Naive thymus-derived CD4-positive, alpha-beta T cell (primary cell): ENCODE measurements at regions not wholly inside any gene's neighbourhood (a gene's known extent, or its start where the extent isn't known, plus 50 kb on each side); places are given as distances from the start of the nearest gene placed in this dataset.
A peak's percentile ranks its signal among the peaks of the same experiment; 100 is the strongest.

Experiments used
- ATAC-seq: fragments of 150-1000 bp; cut with Tn5 transposase; 2 replicates; pipeline ENCODE4 v1.10.0; 2021; ENCODE audit warnings: mild to moderate bottlenecking, moderate library complexity
- CTCF ChIA-PET: fragments of 350-600 bp; sonication (Branson Sonifier 250); formaldehyde crosslinking; loops from one replicate; lab custom pipeline; 2021; ENCODE audit warnings: antibody characterized with exemption; lab: Charles Lee
- POLR2A ChIA-PET: fragments of 350-600 bp; sonication (Branson Sonifier 250); formaldehyde crosslinking; loops from one replicate; lab custom pipeline; 2021; ENCODE audit warnings: antibody characterized with exemption, inconsistent platforms; lab: Charles Lee
- DNase-seq, 9 donors: peaks; one replicate each; pipeline versions ENCODE4 v3.0.0 to v3.0.0-alpha.2; 2020 to 2022; ENCODE audit warnings: mixed read lengths in 1 of 9
- H3K27ac ChIP-seq: one replicate; pipeline ENCODE4 v1.7.0; 2013; ENCODE audit warnings: mild to moderate bottlenecking, low read depth, low read length, moderate library complexity
- H3K27me3 ChIP-seq, 2 donors: one replicate each; pipeline ENCODE4 v1.7.0; 2013; ENCODE audit warnings: low read length in 2 of 2, mild to moderate bottlenecking in 2 of 2, moderate library complexity in 2 of 2; ENCODE audit not compliant: control insufficient read depth in 2 of 2, insufficient read depth in 2 of 2
- H3K36me3 ChIP-seq, 3 experiments: 1 replicate in 2 of 3; 2 replicates in 1 of 3; pipeline ENCODE4 v1.7.0; 2013; ENCODE audit warnings: low read length in 3 of 3, mild to moderate bottlenecking in 3 of 3, moderate library complexity in 1 of 3; ENCODE audit not compliant: insufficient read depth in 3 of 3, control insufficient read depth in 2 of 3
- H3K4me1 ChIP-seq, 2 donors: one replicate each; pipeline ENCODE4 v1.7.0; 2013; ENCODE audit warnings: low read length in 2 of 2, mild to moderate bottlenecking in 2 of 2, moderate library complexity in 1 of 2; ENCODE audit not compliant: control insufficient read depth in 2 of 2, insufficient read depth in 2 of 2
- H3K4me3 ChIP-seq: 2 replicates; pipeline ENCODE4 v1.7.0; 2013; ENCODE audit warnings: mild to moderate bottlenecking, low read length
- H3K9me3 ChIP-seq, 3 experiments: 1 replicate in 2 of 3; 2 replicates in 1 of 3; pipeline ENCODE4 v1.7.0; 2013; ENCODE audit warnings: low read length in 3 of 3; ENCODE audit not compliant: control insufficient read depth in 2 of 3
- H3K27ac Mint-ChIP-seq, 9 donors: one replicate each; pipeline ENCODE4 v1.8.0; 2020 to 2022; ENCODE audit warnings: mixed read lengths in 9 of 9, mild to moderate bottlenecking in 8 of 9, moderate library complexity in 5 of 9, inconsistent platforms in 2 of 9
- H3K27me3 Mint-ChIP-seq, 5 donors: one replicate each; pipeline ENCODE4 v1.8.0; 2021 to 2022; ENCODE audit warnings: mixed read lengths in 5 of 5, mild to moderate bottlenecking in 1 of 5
- H3K36me3 Mint-ChIP-seq, 5 donors: one replicate each; pipeline ENCODE4 v1.8.0; 2020 to 2022; ENCODE audit warnings: mixed read lengths in 5 of 5, mild to moderate bottlenecking in 3 of 5, inconsistent platforms in 1 of 5
- H3K4me1 Mint-ChIP-seq, 7 donors: one replicate each; pipeline ENCODE4 v1.8.0; 2020 to 2022; ENCODE audit warnings: mixed read lengths in 7 of 7, mild to moderate bottlenecking in 3 of 7, inconsistent platforms in 1 of 7
- H3K4me3 Mint-ChIP-seq, 10 donors: one replicate each; pipeline ENCODE4 v1.8.0; 2020 to 2022; ENCODE audit warnings: mild to moderate bottlenecking in 10 of 10, mixed read lengths in 10 of 10, moderate library complexity in 6 of 10, inconsistent platforms in 2 of 10
- H3K9me3 Mint-ChIP-seq, 11 donors: one replicate each; pipeline ENCODE4 v1.8.0; 2020 to 2022; ENCODE audit warnings: mixed read lengths in 11 of 11, mild to moderate bottlenecking in 4 of 11, inconsistent platforms in 1 of 11, moderate library complexity in 1 of 11
- intact Hi-C, 2 donors: fragments of 100-400 bp; cut with micrococcal nuclease; formaldehyde crosslinking; loops; one replicate each; pipeline ENCODE4 v1.15.1; 2023

DNA sequence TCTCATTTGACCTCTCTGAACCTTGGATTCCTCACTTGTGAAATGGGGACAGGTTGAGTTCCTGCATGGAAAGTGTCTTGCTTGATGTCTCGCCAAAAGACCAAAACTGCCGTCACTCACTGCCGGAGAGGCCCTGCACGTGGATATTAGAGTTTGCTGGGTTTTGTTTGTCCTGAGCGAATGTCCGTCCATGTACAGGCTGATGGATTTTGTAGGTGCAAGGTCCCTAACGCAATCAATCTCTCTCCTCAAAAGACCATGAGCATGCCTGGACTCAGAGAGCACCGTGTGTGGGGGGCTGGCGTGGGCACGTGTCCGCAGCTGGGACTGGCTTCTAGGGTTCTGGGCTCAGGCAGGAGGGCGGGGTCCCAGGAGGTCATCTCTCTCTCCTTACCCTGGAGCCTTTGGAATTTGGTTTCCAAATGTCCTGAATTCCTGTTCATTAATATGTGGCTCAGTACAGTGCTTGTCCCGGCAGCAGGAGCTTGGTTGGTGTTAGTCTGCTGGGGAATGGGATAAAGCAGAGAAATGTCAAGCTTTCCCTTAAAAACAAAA is 146.0 kb upstream of the IER5L start:
- POLR2A ChIA-PET, result interaction anchor here (0.6 to 3.0 kb wide), 2 partner anchors 10 to 20 kb away, joined by 3 to 11 read pairs; no protein-coding TSS in a partner anchor
- Mint-ChIP-seq H3K27ac (peak overlapping the region in 1 of 9 donors; percentile 58), H3K9me3 (peaks cover 0 to 2% (median 0%) of the 10 kb centered on the region in 11 donors)

DNA sequence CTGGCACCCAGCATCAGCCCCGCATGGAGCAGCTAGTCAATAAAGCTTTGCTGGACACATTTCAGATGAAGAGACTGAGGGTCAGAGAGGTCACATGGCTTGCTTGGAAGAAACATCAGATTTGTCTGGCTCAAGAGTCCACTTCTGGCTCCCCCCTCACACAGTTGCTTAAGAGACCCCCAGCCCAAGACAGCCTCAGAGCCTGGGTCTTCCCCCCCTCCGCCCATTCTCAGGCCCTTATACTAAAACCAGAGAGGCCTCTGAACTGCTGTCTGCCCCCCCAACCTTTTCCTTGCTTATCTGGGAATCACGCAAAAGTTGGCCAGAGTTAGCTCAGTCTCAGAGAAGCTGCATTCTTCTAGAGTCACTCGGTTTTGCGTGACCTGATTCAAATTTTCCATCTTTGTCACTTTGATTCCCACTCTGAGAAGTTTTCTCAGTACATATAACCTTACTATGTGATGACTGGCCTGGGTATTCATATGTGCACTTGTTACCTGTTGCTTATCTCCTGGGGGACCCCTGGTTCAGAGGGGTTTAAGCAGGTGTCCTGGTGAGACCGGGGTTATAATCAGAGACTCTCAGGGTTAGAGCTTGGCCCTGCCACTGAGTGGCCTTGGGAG is 145.4 kb upstream of the IER5L start:
- intact Hi-C loops, result loop anchor here (5.0 to 10.0 kb wide), 5 partner anchors 49 to 284 kb away; no protein-coding TSS in a partner anchor
- no peaks in the 10 kb centered on the region for H3K36me3 ChIP-seq
- Mint-ChIP-seq H3K4me3 (no peak overlapping the region), H3K36me3 (no peaks in the 10 kb centered on the region), H3K4me1 (peaks cover 15 to 34% (median 24%) of the 10 kb centered on the region in 7 donors), H3K9me3 (peaks cover 0 to 2% (median 0%) of the 10 kb centered on the region in 11 donors), H3K27ac (peak overlapping the region in 3 of 9 donors; percentile 38 to 58 (median 39)), H3K27me3 (no peaks in the 10 kb centered on the region)
- peaks cover 12 to 26% of the 10 kb centered on the region in 2 donors for H3K4me1 ChIP-seq
- no peaks in the 10 kb centered on the region for H3K27me3 ChIP-seq
- ChIA-PET CTCF (interaction anchor here (0.7 to 0.8 kb wide), 2 partner anchors 70 to 157 kb away, joined by 3 read pairs; no protein-coding TSS in a partner anchor), POLR2A (interaction anchor here (0.6 to 3.0 kb wide), 3 partner anchors 11 to 285 kb away, joined by 3 to 11 read pairs (median 3); no protein-coding TSS in a partner anchor)
- ATAC-seq (no peak), DNase-seq (no peak)
- no peaks in the 10 kb centered on the region for H3K9me3 ChIP-seq
- H3K4me3 ChIP-seq, result no peak overlapping the region
- H3K27ac ChIP-seq, result no peak overlapping the region

More for the DNA sequence above, 146.0 kb upstream of the IER5L start:
- Histone ChIP-seq H3K27me3 (no peaks in the 10 kb centered on the region), H3K4me3 (no peak overlapping the region), H3K36me3 (no peaks in the 10 kb centered on the region), H3K27ac (no peak overlapping the region), H3K4me1 (peaks cover 12 to 32% of the 10 kb centered on the region in 2 donors), H3K9me3 (no peaks in the 10 kb centered on the region)
- Mint-ChIP-seq H3K4me1 (peaks cover 17 to 40% (median 30%) of the 10 kb centered on the region in 7 donors), H3K36me3 (no peaks in the 10 kb centered on the region), H3K4me3 (no peak overlapping the region), H3K27me3 (no peaks in the 10 kb centered on the region)
- CTCF ChIA-PET, result interaction anchor here (0.6 to 0.8 kb wide), 3 partner anchors 70 to 157 kb away, joined by 3 read pairs; no protein-coding TSS in a partner anchor
- ATAC-seq (no peak), DNase-seq (no peak)
- intact Hi-C loops, result loop anchor here (5.0 to 10.0 kb wide), 5 partner anchors 49 to 283 kb away; no protein-coding TSS in a partner anchor

DNA sequence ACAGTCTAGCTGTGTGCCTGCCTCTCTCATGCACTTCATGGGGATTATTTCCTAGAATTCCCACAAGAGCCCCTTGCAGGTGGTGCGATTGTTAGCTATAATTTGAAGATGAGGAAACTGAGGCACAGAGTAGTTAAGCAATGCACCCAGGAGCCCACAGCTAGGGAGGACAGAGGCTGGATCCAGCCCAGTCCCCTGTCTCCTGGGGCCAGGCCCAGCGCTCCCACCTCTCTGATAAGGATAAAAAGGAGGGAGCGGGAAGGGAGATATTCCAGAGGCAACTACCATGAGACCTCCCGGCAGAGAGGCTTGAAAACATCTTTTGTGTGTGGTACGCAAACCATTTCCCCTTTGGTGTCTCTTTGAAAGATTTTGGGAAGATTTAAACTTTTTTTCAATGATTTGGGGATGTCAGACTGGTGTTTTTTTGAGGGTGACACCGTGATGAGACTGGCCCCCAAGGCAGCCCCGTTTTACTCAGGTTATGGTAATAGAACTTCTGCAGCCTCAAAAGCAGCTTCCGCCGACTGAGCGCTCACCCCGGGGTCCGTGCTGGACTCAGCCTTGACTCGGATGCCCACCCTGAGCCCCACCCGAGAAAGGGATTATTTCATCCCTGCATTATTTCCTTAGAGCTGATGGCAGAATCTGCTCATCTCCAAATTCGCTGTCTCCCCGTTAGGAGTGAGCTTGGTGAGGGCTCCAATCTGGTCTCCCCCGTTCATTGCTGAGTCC is 144.7 kb upstream of the IER5L start:
- Mint-ChIP-seq H3K4me1 (peaks cover 11 to 28% (median 18%) of the 10 kb centered on the region in 7 donors), H3K27ac (peak overlapping the region in 4 of 9 donors; percentile 21 to 39 (median 38)), H3K27me3 (no peaks in the 10 kb centered on the region)

DNA sequence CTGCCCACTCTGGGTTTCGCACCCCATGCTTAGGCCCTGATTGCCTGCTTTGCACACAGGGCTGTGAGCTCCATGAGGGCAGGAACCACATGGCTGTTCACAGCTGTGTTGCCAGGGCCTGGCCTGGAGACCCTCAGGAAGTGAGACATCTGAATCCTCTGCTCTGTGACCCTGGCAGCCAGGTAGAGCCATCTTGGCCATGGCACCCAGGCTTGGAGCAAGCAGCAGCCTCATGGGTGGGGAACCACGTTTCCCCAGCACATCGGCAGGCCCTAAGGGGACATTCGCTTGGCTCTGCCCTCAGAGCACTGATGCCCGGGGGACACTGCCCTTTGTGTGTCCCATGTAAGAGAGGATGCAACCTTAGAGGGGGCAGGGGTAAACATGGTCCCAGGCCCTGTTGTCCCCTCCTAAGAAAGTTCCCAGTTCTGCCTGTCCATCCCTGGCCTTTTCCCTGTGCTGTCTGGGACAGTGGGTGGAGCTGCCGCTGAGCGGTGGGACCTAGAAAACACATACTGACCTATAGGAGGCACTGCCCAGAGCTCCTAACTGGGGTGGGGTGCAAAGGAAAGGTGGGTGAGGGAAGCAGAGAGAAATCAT is 144.1 kb upstream of the IER5L start:
- ChIA-PET CTCF (interaction anchor here (1.6 kb wide), 1 partner anchor 13 kb away, joined by 3 read pairs; no protein-coding TSS in a partner anchor), POLR2A (interaction anchor here (1.2 to 3.0 kb wide), 2 partner anchors 12 to 287 kb away, joined by 3 to 11 read pairs; no protein-coding TSS in a partner anchor)
- DNase-seq, result peak in 1 of 9 donors; percentile 17
- Mint-ChIP-seq H3K36me3 (no peaks in the 10 kb centered on the region), H3K9me3 (peaks cover 0 to 2% (median 0%) of the 10 kb centered on the region in 11 donors), H3K4me3 (peak overlapping the region in 8 of 10 donors; percentile 17 to 94 (median 56)), H3K27me3 (no peaks in the 10 kb centered on the region), H3K27ac (peak overlapping the region in 5 of 9 donors; percentile 17 to 86 (median 38)), H3K4me1 (peaks cover 11 to 22% (median 13%) of the 10 kb centered on the region in 7 donors)
- H3K4me3 ChIP-seq, result no peak overlapping the region
- intact Hi-C loops, result loop anchor here (5.0 to 10.0 kb wide), 5 partner anchors 47 to 285 kb away; no protein-coding TSS in a partner anchor
- H3K27ac ChIP-seq, result no peak overlapping the region
- no peaks in the 10 kb centered on the region for H3K9me3 ChIP-seq
- H3K27me3 ChIP-seq, result no peaks in the 10 kb centered on the region
- no peak for ATAC-seq
- H3K36me3 ChIP-seq, result no peaks in the 10 kb centered on the region
- peaks cover 12 to 17% of the 10 kb centered on the region in 2 donors for H3K4me1 ChIP-seq

More for the DNA sequence above, 144.7 kb upstream of the IER5L start:
- no peak overlapping the region for H3K4me3 ChIP-seq
- intact Hi-C loops, result loop anchor here (5.0 to 10.0 kb wide), 5 partner anchors 48 to 284 kb away; no protein-coding TSS in a partner anchor
- H3K9me3 ChIP-seq, result no peaks in the 10 kb centered on the region
- no peak overlapping the region for H3K27ac ChIP-seq
- H3K4me1 ChIP-seq, result peaks cover 12 to 19% of the 10 kb centered on the region in 2 donors
- H3K27me3 ChIP-seq, result no peaks in the 10 kb centered on the region
- Mint-ChIP-seq H3K4me3 (peak overlapping the region in 1 of 10 donors; percentile 8), H3K36me3 (no peaks in the 10 kb centered on the region), H3K9me3 (peaks cover 0 to 2% (median 0%) of the 10 kb centered on the region in 11 donors)
- CTCF ChIA-PET, result interaction anchor here (0.6 to 1.6 kb wide), 2 partner anchors 13 to 124 kb away, joined by 3 to 4 read pairs; no protein-coding TSS in a partner anchor
- ATAC-seq (no peak), DNase-seq (no peak)
- H3K36me3 ChIP-seq, result no peaks in the 10 kb centered on the region
- POLR2A ChIA-PET, result interaction anchor here (0.5 to 3.0 kb wide), 3 partner anchors 12 to 286 kb away, joined by 3 to 11 read pairs (median 3); no protein-coding TSS in a partner anchor

DNA sequence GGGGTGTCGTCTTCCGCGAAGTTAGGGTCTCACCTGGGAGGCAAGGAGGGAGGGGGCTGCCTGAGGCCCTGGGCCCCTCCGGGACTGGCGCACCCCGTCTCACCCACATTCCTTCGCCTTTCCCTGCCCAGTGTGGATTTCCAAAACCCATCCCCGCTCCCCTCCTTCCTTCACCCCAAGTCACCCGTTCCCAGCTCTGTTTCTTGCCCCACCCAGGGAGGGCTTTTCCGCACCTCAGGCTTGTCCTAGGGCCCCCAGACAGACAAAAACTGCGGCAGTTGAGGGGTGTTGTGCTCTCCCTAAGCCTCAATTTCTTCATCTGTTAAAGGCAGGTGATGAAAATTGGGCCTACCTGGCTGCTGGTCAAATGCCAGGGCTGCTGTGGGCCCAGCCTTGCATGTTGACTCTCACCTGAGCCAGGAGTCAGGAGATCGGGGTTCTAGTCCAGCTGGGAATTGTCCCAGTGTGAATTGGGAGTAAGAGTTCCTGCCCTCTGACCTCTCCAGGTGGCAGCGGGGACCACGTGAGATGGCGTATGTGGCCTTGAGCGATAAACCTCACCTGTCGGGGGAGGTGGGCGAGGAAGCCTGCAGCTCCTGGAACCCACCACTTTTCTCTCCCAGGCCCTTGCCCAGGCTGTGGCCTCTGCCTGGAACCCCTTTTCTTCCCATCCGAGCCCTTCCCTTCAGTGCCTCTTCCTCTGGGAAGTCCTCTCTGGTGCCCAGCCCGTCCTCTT is 143.4 kb upstream of the IER5L start:
- Histone ChIP-seq H3K4me3 (peak overlapping the region; percentile 61), H3K27me3 (no peaks in the 10 kb centered on the region), H3K27ac (peak overlapping the region; percentile 63), H3K9me3 (no peaks in the 10 kb centered on the region), H3K4me1 (peaks cover 12 to 17% of the 10 kb centered on the region in 2 donors), H3K36me3 (no peaks in the 10 kb centered on the region)
- ATAC-seq (no peak), DNase-seq (peak in 1 of 9 donors; percentile 18)
- intact Hi-C loops, result loop anchor here (2.0 to 10.0 kb wide), 6 partner anchors 47 to 286 kb away; no protein-coding TSS in a partner anchor
- CTCF ChIA-PET, result interaction anchor here (0.6 to 1.6 kb wide), 10 partner anchors 12 to 303 kb away, joined by 3 to 6 read pairs (median 4); no protein-coding TSS in a partner anchor
- POLR2A ChIA-PET, result interaction anchor here (0.6 to 2.1 kb wide), 9 partner anchors 13 to 287 kb away, joined by 3 to 8 read pairs (median 4); partner anchors contain the start of gene IER5L
- Mint-ChIP-seq H3K9me3 (peaks cover 0 to 2% (median 0%) of the 10 kb centered on the region in 11 donors), H3K4me1 (peaks cover 11 to 22% (median 13%) of the 10 kb centered on the region in 7 donors), H3K4me3 (peak overlapping the region; percentile 21 to 94 (median 61)), H3K27ac (peak overlapping the region in 7 of 9 donors; percentile 8 to 86 (median 51)), H3K36me3 (no peaks in the 10 kb centered on the region), H3K27me3 (no peaks in the 10 kb centered on the region)
